K562 (cell line): ENCODE measurements at regions not wholly inside any gene's neighbourhood (a gene's known extent, or its start where the extent isn't known, plus 50 kb on each side); places are given as distances from the start of the nearest gene placed in this dataset.

Experiments used
- BCOR ChIP-seq: fragments of 450-650 bp; IDR thresholded peaks from 2 replicates; pipeline ENCODE4 v1.6.1; 2016
- CTCFL ChIP-seq: IDR thresholded peaks from 2 replicates; pipeline ENCODE4 v1.6.1; 2011; ENCODE audit warnings: borderline replicate concordance, low read depth, mild to moderate bottlenecking, moderate library complexity, low read length; ENCODE audit not compliant: insufficient read depth, poor library complexity, severe bottlenecking
- POLR3G ChIP-seq: IDR thresholded peaks from 2 replicates; pipeline ENCODE4 v1.6.1; 2011; ENCODE audit not compliant: insufficient read length, insufficient replicate concordance; ENCODE audit errors: extremely low read depth
- RAD21 ChIP-seq, 2 experiments: fragments of 250-450 bp in 1 of 2; fragments of 450-650 bp in 1 of 2; sonication (Bioruptor Pico) in 1 of 2; formaldehyde crosslinking in 1 of 2; IDR thresholded peaks in 1 of 2; conservative IDR thresholded peaks in 1 of 2; 2 replicates each; pipeline versions ENCODE4 v1.4.0 to v1.8.0; 2020 to 2022; ENCODE audit warnings: mild to moderate bottlenecking in 2 of 2, moderate library complexity in 1 of 2
- TF ChIP-seq, protein P1 (sequence below), 2 experiments: fragments of 450-650 bp; formaldehyde crosslinking in 1 of 2; IDR thresholded peaks; 2 replicates each; pipeline versions ENCODE4 v1.4.0 to v1.6.1; 2014 to 2020; ENCODE audit warnings: mild to moderate bottlenecking in 2 of 2, borderline replicate concordance in 1 of 2, low read depth in 1 of 2

DNA sequence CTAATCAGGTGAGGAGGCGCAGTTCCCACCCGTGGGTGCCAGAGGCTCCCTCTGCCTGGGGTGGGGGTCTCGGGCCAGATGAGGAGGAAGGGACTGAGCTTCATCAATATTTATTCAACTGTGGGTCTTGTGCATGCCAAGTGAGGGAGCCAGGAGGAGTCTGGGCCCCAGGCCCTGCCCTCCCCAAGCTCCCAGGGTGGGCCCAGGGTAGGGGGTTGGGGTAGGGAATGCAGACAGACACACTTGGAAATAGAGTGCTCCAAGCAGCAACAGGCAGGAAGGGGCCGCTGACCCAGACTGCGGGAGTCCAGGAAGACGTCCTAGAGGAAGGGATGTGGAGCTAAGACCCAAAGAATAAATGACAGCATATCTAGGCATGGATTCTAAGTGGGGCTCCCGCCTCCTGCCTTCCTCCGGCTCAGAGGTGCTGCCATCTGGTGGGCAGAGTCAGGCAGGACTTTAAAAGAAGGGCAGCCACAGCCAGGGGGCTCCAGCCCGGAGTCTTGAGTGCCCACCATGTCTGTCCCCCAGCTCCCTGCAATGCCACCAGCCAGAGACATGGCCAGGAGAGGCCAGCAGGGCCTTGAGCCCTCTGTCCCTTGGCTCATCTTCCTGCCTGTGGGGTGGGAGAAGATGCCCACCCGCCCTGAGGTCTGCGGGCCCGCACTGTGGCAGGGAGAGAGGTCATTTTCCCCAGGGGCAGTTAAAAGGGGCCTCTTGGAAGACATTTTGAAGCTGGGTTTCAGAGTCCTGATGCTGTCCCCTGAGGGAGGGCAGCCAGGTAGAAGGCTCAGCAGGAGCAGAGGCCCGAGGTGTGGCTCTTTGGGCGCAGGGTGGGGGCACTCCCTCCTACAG is 70.1 kb downstream of the PHETA1 start (continued):
- TF ChIP-seq, protein P1, sequence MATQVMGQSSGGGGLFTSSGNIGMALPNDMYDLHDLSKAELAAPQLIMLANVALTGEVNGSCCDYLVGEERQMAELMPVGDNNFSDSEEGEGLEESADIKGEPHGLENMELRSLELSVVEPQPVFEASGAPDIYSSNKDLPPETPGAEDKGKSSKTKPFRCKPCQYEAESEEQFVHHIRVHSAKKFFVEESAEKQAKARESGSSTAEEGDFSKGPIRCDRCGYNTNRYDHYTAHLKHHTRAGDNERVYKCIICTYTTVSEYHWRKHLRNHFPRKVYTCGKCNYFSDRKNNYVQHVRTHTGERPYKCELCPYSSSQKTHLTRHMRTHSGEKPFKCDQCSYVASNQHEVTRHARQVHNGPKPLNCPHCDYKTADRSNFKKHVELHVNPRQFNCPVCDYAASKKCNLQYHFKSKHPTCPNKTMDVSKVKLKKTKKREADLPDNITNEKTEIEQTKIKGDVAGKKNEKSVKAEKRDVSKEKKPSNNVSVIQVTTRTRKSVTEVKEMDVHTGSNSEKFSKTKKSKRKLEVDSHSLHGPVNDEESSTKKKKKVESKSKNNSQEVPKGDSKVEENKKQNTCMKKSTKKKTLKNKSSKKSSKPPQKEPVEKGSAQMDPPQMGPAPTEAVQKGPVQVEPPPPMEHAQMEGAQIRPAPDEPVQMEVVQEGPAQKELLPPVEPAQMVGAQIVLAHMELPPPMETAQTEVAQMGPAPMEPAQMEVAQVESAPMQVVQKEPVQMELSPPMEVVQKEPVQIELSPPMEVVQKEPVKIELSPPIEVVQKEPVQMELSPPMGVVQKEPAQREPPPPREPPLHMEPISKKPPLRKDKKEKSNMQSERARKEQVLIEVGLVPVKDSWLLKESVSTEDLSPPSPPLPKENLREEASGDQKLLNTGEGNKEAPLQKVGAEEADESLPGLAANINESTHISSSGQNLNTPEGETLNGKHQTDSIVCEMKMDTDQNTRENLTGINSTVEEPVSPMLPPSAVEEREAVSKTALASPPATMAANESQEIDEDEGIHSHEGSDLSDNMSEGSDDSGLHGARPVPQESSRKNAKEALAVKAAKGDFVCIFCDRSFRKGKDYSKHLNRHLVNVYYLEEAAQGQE (IDR thresholded peaks at IDR 0.05; ENCODE audit: borderline replicate concordance): peak; percentile 47; the same call in 1 of the 2 replicates
- TF ChIP-seq, protein P1 (CRISPR knock-in tag; IDR thresholded peaks at IDR 0.05; ENCODE audit: low read depth): no peak
- TF ChIP-seq BCOR (no peak), CTCFL (peak; percentile 63), RAD21 (CRISPR knock-in tag; conservative IDR thresholded peaks at IDR 0.05 in 1 of 2, IDR thresholded peaks at IDR 0.05 in 1 of 2) (peak in 1 of 2 experiments; percentile 66; a peak in 3 of 4 replicates), POLR3G (no peak)
